ENCODE measurements at regions not wholly inside any gene's neighbourhood (a gene's known extent, or its start where the extent isn't known, plus 50 kb on each side); places are given as distances from the start of the nearest gene placed in this dataset.

GRCh38 chr12:33670284-33670683, 230.7 kb upstream of the SYT10 start:
- H4K20me1 ChIP-seq (replicated peaks; ENCODE audit: insufficient read depth), result no peaks in the 10 kb centered on the region
- H3K4me3 ChIP-seq, result no peak overlapping the region
- ATAC-seq (peak; percentile 79), DNase-seq (ENCODE audit: low spot score) (peak; percentile 73)
- peaks cover 2% of the 10 kb centered on the region for H3K27me3 Mint-ChIP-seq (ENCODE audit: insufficient read depth, low read depth, poor library complexity)
- no peaks in the 10 kb centered on the region for H3F3A ChIP-seq (replicated peaks; ENCODE audit: low read depth)
- no peaks in the 10 kb centered on the region for H3K27me3 ChIP-seq (ENCODE audit: insufficient read depth)
- H3K36me3 Mint-ChIP-seq (ENCODE audit: low read depth), result 0 out of 3 replicates have a peak, but pooled peaks cover 5% of the 10 kb centered on the region
- H3K4me3 Mint-ChIP-seq, result no peak overlapping the region
- H2AFZ ChIP-seq, result no peak overlapping the region
- no peaks in the 10 kb centered on the region for H3K79me2 ChIP-seq (replicated peaks; ENCODE audit: insufficient read depth)
- no peaks in the 10 kb centered on the region for H3K36me3 ChIP-seq (ENCODE audit: insufficient read depth)
- peaks cover 37% of the 10 kb centered on the region for H3K4me1 Mint-ChIP-seq
- peak overlapping the region; percentile 7; the same call in 1 of the 2 replicates for H3K4me2 ChIP-seq
- peak; percentile 78; the same call in 1 of the 2 replicates for TF ChIP-seq NANOG (IDR thresholded peaks at IDR 0.05; ENCODE audit: borderline replicate concordance)
- no peak for TF ChIP-seq ZNF114 (CRISPR knock-in tag; IDR thresholded peaks at IDR 0.05)
- H3K9me3 Mint-ChIP-seq, result peaks cover 3% of the 10 kb centered on the region; the same call in 1 of the 3 replicates
- no peaks in the 10 kb centered on the region for H3K9me2 ChIP-seq (ENCODE audit: insufficient read depth)
- peaks cover 31% of the 10 kb centered on the region; the same call in 1 of the 2 replicates for H3K4me1 ChIP-seq (ENCODE audit: insufficient read depth)
- peak overlapping the region; percentile 87 for H3K27ac ChIP-seq (ENCODE audit: low read depth)
- H3K27ac Mint-ChIP-seq, result no peak overlapping the region

- peak; percentile 81 for ATAC-seq
- Histone ChIP-seq H2AFZ (no peak overlapping the region), H3K9me2 (ENCODE audit: insufficient read depth) (no peaks in the 10 kb centered on the region), H3F3A (replicated peaks; ENCODE audit: low read depth) (no peaks in the 10 kb centered on the region), H3K79me2 (replicated peaks; ENCODE audit: insufficient read depth) (no peaks in the 10 kb centered on the region), H3K4me1 (ENCODE audit: insufficient read depth) (peaks cover 31% of the 10 kb centered on the region; the same call in 1 of the 2 replicates), H4K20me1 (replicated peaks; ENCODE audit: insufficient read depth) (no peaks in the 10 kb centered on the region), H3K4me2 (no peak overlapping the region), H3K27ac (ENCODE audit: low read depth) (peak overlapping the region; percentile 87), H3K27me3 (ENCODE audit: insufficient read depth) (no peaks in the 10 kb centered on the region), H3K4me3 (no peak overlapping the region), H3K36me3 (ENCODE audit: insufficient read depth) (no peaks in the 10 kb centered on the region)
- 0 out of 3 replicates have a peak, but pooled peaks cover 5% of the 10 kb centered on the region for H3K36me3 Mint-ChIP-seq (ENCODE audit: low read depth)
- peaks cover 37% of the 10 kb centered on the region for H3K4me1 Mint-ChIP-seq
- H3K27ac Mint-ChIP-seq, result peak overlapping the region; percentile 3; the same call in 1 of the 2 replicates
- H3K4me3 Mint-ChIP-seq, result no peak overlapping the region
- peak; percentile 59 for DNase-seq (ENCODE audit: low spot score)
- TF ChIP-seq ZNF462 (CRISPR knock-in tag; IDR thresholded peaks at IDR 0.05) (no peak), REST (IDR thresholded peaks at IDR 0.05; ENCODE audit: unreplicated experiment) (no peak), EZH2phosphoT487 (IDR thresholded peaks at IDR 0.05; ENCODE audit: unreplicated experiment) (no peak), CTCF (conservative IDR thresholded peaks at IDR 0.05; ENCODE audit: low read depth in 2 of 2) (no peak), ZNF331 (CRISPR knock-in tag; IDR thresholded peaks at IDR 0.05; ENCODE audit: low read depth) (no peak), EZH2 (IDR thresholded peaks at IDR 0.05; ENCODE audit: low read depth, unreplicated experiment) (no peak), JUNB (IDR thresholded peaks at IDR 0.05; ENCODE audit: unreplicated experiment) (no peak), NANOG (IDR thresholded peaks at IDR 0.05; ENCODE audit: borderline replicate concordance) (no peak), POLR2AphosphoS5 (IDR thresholded peaks at IDR 0.05; ENCODE audit: low read depth) (no peak)
- peaks cover 4% of the 10 kb centered on the region for H3K27me3 Mint-ChIP-seq (ENCODE audit: insufficient read depth, low read depth, poor library complexity)
- peaks cover 3% of the 10 kb centered on the region; the same call in 1 of the 3 replicates for H3K9me3 Mint-ChIP-seq
Observed at GRCh38 chr12:33671676-33672075, 232.1 kb upstream of the SYT10 start.
